HG03520 (cell line): ENCODE measurements at regions not wholly inside any gene's neighbourhood (a gene's known extent, or its start where the extent isn't known, plus 50 kb on each side); places are given as distances from the start of the nearest gene placed in this dataset.
A peak's percentile ranks its signal among the peaks of the same experiment; 100 is the strongest.
"Not testable (repeated sequence)": the region's sequence is repeated elsewhere in the genome, so short reads cannot be mapped to it uniquely, and the experiment has no call there.

ENCODE experiments used
- ATAC-seq: cut with Tn5 transposase; IDR thresholded peaks from one replicate; pipeline ENCODE4 v1.9.1; 2021; ENCODE audit warnings: mild to moderate bottlenecking, moderate library complexity; ENCODE audit not compliant: unreplicated experiment

DNA sequence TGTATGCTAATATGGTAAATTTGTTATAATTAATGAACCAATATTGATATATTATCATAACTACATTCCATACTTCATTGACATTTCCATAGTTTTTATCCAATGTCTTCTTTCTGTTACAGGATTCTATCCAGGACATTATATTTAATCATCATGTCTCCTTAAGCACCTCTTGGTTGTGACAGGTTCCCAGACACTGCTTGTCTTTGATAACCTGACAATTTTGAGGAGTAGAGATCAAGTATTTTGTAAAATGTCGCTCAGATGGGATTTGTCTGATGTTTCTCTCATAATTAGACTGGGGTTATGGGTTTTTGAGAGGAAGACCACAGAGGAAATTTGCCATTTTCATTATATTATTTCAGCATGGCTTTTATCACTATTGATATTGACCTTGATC, 317.4 kb downstream of the PLOD2 start:
- no peak for ATAC-seq

DNA sequence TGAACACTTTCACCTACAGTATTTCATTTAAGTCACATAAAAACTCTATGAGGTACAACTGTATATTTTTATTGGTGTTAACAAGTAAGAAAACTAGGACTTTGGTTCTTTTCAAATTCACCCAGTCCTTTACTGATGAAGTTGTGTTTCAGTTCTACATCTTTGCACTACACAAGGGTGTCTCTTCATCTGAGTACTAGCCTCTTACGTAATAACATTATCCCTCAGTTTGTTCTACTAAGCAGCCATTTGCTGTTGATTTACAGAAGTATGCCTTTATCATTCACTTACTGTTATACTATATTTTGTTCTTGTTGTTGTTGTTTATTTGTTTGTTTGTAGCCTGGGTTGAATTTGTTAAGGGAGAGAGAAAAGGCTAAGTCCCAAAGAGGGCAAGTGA, 311.9 kb downstream of the PLOD2 start:
- ATAC-seq: no peak

DNA sequence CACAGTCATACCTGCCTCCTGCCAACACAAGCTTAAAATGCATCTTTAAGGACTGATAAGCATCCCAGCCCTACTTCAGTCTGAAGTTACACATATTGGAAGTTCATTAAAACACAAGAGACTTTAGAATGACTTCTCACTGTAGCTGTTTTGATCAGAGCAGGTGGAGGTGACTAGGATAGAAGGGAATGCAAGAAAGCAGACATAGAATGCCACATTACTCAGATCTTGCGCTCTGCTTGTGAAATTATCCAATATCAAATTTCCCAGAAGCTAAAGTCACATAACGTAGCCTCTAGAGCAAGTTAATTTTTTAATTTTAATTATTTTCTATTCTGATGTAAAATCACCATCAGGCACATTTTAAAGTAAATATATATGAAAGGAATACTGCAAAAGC, 306.5 kb downstream of the PLOD2 start:
- ATAC-seq: no peak

DNA sequence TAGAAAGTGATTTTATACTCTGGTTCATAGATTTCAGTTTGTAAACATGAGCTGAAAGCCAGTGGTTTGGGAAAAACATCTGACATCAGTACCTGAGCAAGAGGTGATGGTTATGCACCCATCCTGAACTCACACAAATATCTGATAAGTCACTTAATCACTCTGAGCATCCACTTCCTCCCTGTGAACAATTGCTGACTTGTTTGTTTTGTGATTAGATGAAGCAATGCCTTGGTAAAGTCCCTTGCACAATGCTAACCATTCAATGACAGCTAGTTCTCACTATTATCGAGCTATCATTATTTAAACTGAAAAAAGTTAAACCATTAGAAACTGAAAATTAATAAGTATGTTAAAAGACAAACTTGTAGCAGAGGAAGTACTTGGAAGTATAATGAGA, 303.0 kb downstream of the PLOD2 start:
- no peak for ATAC-seq

DNA sequence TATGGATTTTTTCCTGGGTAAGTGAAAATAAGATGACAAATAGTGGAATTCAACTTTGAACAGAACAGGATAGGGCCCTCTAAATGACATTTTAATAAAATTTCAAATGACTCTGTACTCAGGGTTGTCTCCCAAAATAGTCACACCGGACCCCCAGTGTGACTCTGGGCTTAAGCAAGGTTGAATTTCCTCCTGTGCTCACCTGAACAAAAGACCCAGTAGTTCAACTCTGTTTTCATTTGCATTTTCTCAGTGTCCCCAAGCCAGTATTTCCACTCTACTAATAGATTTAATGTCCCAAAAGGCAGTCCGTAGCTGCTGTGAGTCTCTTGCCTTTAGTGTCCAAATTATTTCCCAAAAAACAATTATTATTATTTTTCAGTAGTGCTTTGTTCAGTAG, 296.6 kb downstream of the PLOD2 start:
- no peak for ATAC-seq

DNA sequence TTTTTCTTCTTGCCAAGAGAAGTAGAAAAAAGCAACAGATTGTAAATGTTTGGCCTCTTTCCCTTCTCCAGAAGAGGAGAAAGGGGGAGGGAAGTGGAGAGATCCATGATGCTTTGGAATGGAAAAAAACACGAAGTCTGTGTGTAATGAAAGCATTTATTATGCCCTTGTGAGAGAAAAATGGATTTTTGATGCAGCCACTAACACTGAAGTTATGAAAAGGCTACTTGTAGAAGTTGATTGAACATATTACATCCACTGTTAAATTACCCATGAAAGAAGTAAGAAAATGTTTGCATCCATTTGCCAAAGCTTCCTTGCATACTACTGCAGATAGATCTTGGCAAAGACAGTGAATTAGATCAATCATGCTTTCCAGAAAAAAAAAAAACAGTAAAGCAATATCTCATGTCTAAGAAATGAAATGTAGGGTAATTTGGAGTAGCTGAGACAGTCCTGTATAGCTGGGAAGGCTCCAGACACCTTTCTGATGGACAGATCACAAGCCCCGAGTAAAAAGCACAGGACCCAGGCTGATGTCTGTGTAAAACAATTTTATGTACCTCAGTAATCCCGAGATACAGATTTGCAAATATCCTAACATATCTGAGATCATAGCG, 295.5 kb downstream of the PLOD2 start:
- ATAC-seq: no peak

DNA sequence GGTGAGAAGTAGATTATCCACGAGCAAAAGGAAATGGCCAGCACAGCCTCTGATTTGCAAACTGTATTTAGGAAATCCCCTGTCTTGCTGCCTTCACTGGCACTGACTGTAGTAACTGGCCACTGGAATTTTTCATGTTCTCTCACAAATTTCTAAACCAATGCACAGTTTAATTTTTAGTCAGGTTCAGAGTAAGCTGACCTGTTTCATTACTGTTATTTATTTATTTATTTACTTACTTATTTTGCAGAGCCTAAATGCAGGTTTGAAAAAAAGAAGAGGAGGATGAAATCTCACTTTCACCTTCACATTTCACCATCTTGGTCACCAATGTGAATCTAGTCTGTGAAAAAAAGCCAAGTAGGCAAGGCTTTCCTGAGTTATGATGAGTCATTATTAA, 291.0 kb downstream of the PLOD2 start:
- peak; percentile 46 for ATAC-seq

DNA sequence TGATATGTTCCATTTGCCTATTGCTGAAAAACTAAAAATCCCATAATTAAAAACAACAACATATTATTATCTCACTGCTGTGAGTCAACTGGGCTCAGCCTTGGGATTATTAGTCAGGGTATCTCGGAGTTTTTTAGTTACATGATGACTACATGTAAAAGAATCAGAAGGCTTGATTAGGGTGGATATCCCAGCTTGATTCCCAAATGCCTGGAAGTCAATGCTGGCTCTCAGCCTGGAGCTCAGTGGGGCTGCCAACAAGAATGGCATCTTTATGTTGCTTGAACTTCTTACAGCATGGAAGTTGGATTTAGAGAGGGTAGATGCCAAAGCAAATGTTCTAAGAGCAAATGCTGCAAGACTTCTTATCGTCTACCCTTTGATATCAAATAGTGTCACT, 278.5 kb downstream of the PLOD2 start:
- ATAC-seq: no peak

DNA sequence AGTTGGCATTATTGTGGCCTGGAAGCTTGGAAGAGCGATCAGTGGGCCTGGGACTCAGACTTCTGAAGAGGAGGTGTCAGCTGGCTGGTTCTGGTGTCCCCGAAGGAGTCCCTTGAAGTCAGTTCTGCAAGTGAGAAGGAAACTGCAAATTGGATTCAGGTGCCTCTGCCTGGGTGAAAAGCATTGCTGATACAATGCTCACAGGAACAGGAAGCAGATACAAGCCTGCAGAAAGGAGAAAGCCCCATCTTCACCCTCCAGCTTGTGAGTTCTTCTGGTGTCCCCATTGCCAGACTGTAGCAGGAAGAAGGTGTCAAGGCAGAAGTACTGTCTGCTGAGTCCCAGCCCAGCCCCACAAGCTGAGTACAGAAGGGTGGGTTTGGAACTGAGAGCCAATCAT, 271.3 kb downstream of the PLOD2 start:
- peak; percentile 55 for ATAC-seq

DNA sequence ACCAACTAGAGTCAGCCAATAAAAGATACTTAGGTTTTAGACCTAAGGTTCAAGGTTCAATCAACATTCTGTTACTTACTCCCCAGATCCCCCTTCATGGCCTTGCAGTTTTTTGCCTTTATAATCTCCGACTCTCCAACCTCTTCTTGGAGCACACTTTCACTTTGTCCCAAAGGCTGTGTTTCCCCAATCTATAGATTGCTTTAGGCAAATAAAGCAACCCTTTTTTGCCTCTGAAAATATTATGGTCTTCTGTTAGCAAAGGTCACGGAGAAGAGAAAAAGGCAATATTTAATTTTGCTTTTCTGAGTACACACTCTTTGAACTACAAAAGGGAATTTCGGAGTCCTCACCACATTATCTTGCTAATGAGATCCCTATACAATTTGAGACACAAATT, 268.1 kb downstream of the PLOD2 start:
- no peak for ATAC-seq

DNA sequence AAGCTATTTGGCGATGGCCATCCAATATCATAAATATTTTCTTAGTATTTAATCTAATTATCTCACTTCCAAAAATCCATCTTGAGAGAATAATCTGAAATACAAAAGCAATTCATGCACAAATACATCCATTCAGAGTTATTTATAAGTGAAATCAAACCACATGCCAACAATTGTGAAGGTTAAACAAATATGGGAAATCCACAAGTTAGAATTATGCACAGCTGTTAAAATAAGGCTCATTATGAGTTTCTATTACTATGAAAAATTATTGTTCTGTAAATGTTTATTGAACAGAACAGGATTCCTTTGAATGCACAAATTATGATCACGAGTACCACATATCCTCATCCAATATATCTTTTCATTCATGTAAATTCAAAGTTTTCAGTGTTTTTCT, 267.7 kb downstream of the PLOD2 start:
- ATAC-seq: no peak

DNA sequence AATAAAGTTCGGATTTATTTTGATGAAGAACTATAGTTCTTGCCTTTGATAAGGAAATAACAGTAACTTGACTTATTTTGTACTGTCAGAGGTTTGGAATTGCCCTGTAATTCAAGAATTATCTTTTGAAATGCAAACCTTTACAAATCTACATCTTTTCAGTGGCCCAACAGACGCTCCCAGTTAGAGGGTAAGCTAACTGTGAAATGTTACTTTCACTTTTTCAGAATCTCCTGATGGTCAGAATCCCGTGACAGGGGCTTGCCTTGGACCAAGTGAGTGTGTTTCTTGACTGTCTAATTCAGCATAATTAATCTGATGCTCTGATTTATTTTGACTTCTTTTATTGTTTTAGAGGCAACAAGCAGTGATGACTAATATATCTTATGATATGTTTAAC, 262.5 kb downstream of the PLOD2 start:
- ATAC-seq: no peak

DNA sequence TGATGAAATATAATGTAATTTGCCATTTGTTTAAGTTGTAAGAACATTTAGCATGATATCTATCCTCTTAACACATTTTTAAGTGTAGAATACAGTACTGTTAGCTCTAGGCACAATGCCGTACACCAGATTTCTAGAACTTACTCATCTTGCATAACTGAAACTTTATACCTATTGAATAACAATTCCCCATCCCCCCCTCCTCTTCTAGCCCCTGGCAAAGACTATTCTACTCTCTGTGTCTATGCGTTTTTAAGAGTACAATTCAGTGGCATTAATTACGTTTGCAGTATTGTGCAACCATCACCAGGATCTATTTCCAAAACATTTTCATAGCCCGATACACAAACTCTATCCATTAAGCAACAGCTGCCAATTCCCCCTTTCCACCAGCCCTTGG, 261.7 kb downstream of the PLOD2 start:
- ATAC-seq: peak; percentile 42

DNA sequence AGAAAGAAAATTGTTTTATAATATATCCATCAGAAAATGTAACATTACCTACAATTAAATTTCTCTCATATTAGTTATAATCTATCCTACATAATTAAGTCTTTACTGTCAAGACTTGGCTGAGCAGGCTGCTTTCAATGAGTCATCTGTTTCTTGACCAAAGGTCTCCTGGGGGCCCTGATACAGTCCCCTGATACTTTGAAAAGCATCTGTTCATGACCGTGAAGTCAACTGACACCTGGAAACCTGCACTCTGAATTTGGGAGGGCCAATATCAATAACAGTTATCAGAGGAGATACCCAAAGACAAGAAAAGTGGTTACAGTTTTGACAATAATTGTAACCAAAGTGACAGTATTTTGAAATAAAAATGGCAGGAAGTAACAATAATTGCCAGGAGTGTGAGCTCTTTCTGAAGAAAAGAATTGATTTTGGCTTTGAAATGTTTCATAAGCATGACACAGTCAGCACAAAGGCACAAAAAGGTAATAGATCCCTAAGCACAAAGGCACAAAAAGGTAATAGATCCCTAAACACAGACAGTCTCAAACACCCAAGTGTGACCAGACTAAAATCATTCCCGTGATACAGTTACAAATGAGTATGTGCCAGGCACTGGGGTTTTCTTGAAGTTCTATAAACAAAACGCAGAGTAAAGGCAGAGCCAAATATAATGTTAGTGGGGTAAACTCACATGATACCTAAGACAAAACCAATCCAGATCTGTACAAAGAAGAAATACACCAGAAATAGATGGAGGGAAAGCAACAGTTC, 260.7 kb downstream of the PLOD2 start:
- peak; percentile 67 for ATAC-seq

DNA sequence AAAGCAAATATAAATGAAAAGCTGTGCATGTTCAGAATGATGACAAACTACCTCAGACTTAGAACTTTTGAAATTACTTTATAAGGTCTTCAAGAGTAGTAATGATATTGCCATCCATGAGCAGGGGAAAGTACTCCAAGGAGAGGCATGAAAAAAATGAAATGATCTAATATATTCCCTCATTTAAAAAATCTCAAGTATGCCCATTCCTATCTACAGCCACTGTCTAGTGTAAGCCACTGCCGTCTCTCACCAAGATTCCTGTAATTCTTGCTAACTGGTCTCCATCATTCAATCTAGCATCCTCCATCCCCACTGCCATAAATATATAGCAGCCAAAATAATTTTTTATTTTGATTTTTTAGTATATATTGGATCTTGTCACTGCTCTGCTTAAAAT, 258.8 kb downstream of the PLOD2 start:
- no peak for ATAC-seq

DNA sequence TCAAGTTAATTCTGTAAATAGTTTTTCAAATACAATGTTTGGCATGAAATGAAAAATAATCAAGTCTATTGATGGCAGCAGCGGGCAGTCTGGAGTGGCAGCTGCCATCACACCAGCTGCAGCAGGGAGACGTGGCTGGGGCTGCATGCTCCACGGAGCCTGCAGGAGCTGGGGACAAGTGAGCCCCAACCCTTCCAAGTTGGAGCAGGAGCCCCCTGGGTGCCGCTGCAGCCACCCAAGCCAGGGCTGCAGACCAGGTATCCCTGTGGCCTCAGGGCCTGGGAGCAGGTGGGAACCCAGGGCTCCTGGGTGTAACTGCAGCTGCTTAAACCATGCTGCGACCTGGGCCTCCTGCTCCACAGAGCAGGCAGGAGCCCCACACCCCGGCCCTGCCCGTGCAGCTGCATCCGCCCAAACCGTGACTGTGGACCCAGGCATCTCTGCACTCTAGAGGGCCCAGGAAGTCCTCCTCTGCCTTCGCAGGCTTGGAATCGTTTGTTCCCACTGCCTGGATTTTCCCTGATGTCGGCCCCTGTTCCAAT, 257.4 kb downstream of the PLOD2 start:
- ATAC-seq: no peak

DNA sequence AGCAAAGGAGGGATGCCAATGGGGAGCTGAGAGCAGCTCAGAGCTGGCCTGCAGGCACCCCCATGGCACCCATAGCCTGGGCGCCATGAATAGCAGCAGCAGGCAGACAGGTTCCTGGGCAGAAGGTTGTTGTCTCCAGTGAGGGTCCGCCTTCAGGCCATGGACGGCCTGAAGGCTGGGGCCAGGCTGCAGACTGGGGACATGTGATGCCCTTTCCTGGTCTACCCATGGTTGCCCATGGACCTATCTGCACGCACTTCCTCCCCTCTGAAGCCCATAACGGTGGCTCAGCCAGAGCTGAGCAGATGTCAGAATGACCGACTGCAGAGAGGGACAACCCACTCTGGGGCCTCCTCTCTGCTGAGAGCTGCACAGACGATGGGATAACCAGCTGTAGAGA, 256.8 kb downstream of the PLOD2 start:
- ATAC-seq: no peak

DNA sequence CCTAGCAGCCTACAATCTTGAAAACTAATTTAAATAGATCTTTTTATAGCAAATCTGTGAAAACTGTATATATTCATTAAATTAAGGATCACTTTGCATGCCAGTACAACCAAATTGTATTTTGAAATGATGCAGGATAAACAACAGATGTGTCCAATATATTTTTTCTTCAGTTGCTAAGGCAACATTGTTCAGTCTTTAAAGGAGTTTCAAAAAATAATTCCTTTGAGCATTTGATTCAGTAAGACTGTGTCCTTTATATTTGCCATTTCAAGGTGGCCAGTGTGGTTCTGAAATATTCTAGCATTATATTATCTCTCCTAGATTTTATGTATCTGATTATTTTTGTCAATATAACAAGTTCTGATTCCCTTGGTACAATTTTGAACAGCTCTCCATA, 254.7 kb downstream of the PLOD2 start:
- no peak for ATAC-seq

DNA sequence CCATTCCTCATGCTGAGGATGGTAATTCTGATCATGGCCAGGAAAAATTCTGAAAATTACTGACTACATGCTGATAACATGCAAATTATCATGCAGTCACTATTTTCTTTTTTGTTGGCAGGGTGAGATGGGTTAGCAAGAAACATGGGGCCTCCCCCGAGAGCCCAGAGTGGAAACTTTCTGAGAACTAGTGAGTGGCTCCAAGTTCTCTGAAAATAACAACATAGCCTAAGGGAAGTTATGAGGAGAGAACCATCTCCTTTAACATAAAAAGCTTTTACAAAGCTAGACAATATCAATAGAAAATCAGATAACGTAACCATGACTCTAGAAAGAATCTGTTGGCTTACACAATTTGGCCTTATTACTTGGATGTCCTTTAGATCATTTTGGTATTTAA, 254.2 kb downstream of the PLOD2 start:
- ATAC-seq: no peak

DNA sequence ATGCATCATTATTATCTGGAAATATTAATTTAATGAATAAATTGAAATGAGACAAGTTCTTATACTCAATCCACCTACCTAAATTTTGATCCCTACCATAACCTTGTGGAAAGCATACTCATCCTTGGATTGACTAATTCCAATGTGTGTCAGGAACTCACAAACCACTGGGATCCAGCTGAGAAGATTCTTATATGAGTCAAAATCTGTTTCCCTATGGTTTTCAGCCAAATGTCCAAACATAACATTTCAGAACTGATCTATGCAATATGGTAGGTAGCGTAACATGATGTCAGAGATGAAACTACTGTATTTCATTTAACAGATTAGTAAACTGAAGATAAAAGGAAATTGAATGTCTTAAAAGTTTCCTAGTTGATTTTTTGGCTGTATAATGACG, 250.0 kb downstream of the PLOD2 start:
- ATAC-seq: no peak

DNA sequence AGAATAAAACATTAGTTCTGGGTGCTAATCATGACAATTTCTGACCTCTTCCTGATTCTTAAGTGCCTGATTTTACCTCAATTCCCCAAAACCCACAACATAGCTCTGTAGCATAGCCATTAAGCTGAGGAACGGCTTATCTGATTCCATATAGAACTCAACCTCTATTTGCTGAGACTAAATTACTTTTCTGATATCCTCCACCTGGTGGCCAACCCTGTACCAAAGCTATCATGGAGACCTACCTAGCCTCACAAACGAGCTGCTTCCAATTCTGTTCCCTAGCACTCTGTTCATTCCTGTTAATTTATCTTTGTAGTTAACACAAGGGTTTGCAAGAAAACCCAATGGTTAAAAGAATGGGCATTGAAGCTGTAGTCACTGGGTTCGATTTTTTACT, 245.2 kb downstream of the PLOD2 start:
- ATAC-seq: no peak

DNA sequence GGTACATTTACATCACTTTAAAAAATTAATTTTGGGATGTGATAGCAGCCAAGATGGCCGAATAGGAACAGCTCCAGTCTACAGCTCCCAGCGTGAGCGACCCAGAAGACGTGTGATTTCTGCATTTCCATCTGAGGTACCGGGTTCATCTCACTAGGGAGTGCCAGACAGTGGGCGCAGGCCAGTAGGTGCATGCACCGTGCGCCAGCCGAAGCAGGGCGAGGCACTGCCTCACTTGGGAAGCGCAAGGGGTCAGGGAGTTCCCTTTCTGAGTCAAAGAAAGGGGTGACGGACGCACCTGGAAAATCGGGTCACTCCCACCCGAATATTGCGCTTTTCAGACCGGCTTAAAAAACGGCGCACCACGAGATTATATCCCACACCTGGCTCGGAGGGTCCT, 233.2 kb downstream of the PLOD2 start:
- ATAC-seq: not testable (repeated sequence)

DNA sequence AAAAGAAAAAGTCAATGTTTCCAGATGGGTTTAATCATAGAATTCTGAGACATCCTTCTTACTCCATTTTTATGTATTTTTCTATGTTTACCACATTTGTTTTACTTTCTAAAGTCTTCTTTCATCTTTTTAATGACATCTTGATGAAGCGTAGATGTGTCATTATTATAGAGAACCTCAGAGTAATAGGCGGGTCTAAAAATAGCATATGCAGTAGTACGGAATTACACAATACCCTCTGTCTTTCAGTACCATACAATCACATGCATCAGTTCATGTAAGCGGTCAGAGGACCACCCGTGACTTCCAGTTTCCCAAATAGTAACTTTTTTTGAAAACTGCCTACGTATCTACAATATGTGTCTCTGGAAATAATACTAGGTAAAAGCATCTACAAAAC, 224.0 kb downstream of the PLOD2 start:
- ATAC-seq: no peak
